RWPE1 (cell line): ENCODE measurements at regions not wholly inside any gene's neighbourhood (a gene's known extent, or its start where the extent isn't known, plus 50 kb on each side); places are given as distances from the start of the nearest gene placed in this dataset.
"Not testable (repeated sequence)": the region's sequence is repeated elsewhere in the genome, so short reads cannot be mapped to it uniquely, and the experiment has no call there.

Source experiments
- CTCF ChIA-PET: fragments of 350-600 bp; sonication (Branson Sonifier 250); formaldehyde crosslinking; extraction: SDS; loops from one replicate; lab custom pipeline; 2021; lab: Yijun Ruan, JAX
- POLR2A ChIA-PET: fragments of 400-600 bp; formaldehyde crosslinking; extraction: SDS; loops from one replicate; lab custom pipeline; 2020; ENCODE audit warnings: antibody characterized with exemption; ENCODE audit not compliant: low non-redundant PET; lab: Yijun Ruan, JAX
- DNase-seq: peaks from one replicate; pipeline ENCODE4 v3.0.0; 2012; ENCODE audit warnings: low spot score
- H3K27ac ChIP-seq: fragments of 450-650 bp; 2 replicates; pipeline ENCODE4 v1.5.1; 2017
- CTCF ChIP-seq: fragments of 450-650 bp; conservative IDR thresholded peaks from 2 replicates; pipeline ENCODE4 v1.5.1; 2017; ENCODE audit warnings: low read depth, mild to moderate bottlenecking

GRCh38 chr3:147117631-147118030 lies 288.7 kb downstream of the ZIC4 start:
- TF ChIP-seq CTCF = no peak
- ChIA-PET POLR2A (no interaction called here), CTCF (interaction anchor here (0.7 kb wide), 1 partner anchor 321 kb away, joined by 3 read pairs; no protein-coding TSS in a partner anchor)
- no peak overlapping the region for H3K27ac ChIP-seq
- no peak for DNase-seq

GRCh38 chr3:147113293-147114044 lies 292.9 kb downstream of the ZIC4 start:
- DNase-seq = peak; percentile 0
- ChIA-PET POLR2A (no interaction called here), CTCF (no interaction called here)

DNA sequence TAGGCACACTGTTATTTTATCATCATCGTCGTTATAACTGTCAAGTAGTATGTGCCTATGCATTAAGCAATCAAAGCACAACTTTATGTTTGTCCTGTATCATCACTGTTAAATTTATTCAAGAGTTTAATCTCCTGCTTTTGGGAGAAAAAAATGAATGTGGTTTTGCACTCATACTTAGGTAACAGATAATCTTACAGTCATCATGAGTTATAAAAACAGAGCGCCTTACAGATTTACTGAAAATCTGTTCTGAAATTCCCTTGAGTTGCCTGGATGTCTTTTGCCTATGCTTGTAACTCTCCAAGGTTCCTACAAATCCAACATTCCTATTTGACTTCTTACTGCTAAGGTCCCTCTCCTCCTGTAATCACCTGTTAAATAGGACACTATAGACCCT lies 307.3 kb downstream of the ZIC4 start:
- DNase-seq = no peak
- H3K27ac ChIP-seq = no peak overlapping the region
- no peak for TF ChIP-seq CTCF
- ChIA-PET POLR2A (no interaction called here), CTCF (interaction anchor here (0.6 kb wide), 1 partner anchor 429 kb away, joined by 4 read pairs; no protein-coding TSS in a partner anchor)

More at GRCh38 chr3:147113293-147114044, 292.9 kb downstream of the ZIC4 start:
- no peak overlapping the region for H3K27ac ChIP-seq
- no peak for TF ChIP-seq CTCF

GRCh38 chr3:147090461-147090860 lies 315.9 kb downstream of the ZIC4 start:
- TF ChIP-seq CTCF = no peak
- POLR2A ChIA-PET = no interaction called here
- CTCF ChIA-PET = no interaction called here
- no peak for DNase-seq
- H3K27ac ChIP-seq = no peak overlapping the region

DNA sequence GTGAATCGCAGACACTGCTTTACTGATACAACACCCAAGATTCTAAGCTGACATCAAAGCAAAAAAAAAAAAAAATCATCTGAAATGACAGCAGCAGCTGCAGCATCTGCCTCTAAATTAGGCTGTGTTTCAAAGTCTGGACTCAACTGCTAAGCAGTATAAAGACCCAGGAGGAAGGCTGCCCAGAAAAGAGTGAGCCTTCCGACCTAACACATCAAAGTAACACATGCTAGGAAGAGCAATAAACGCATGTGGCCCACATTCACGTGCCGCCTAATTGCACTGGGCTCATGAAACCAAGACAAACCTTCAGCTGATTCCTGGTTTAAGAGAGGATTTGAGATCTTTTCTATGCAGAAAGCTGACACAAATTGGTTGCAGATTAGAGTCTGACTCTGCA lies 317.1 kb downstream of the ZIC4 start:
- ChIA-PET POLR2A (no interaction called here), CTCF (interaction anchor here (0.6 kb wide), 2 partner anchors 49 to 389 kb away, joined by 3 to 6 read pairs; no protein-coding TSS in a partner anchor)
- no peak overlapping the region for H3K27ac ChIP-seq
- DNase-seq = no peak
- no peak for TF ChIP-seq CTCF

DNA sequence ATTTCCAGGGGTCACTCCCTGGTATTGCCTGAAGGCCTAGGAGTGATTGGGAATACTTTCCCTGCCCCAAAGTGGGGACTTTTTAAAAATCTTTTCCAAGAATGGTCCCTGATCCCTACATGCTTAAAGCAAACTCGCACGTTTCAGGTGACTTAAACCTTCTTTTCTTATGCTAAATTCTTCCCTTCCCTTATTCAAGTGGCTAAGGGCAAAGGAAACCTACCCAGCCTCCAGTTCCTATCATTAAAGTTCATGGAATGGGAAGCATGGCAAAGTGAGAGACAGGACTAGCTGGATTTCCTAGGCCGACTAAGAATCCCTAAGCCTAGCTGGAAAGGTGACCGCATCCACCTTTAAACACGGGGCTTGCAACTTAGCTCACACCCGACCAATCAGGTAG lies 346.8 kb downstream of the ZIC4 start:
- CTCF ChIA-PET, H3K27ac ChIP-seq, POLR2A ChIA-PET, DNase-seq: not testable (repeated sequence)

GRCh38 chr3:147049821-147050220 lies 356.5 kb downstream of the ZIC4 start:
- POLR2A ChIA-PET = no interaction called here
- CTCF ChIA-PET = no interaction called here
- no peak for DNase-seq
- H3K27ac ChIP-seq = no peak overlapping the region
- TF ChIP-seq CTCF = no peak
